OCI-M1 (cell line): ENCODE measurements at regions not wholly inside any gene's neighbourhood (a gene's known extent, or its start where the extent isn't known, plus 50 kb on each side); places are given as distances from the start of the nearest gene placed in this dataset.
"Not testable (repeated sequence)": the region's sequence is repeated elsewhere in the genome, so short reads cannot be mapped to it uniquely, and the experiment has no call there.

Experiments used
- DNase-seq: peaks from one replicate; lab custom pipeline; 2025; lab: John Stamatoyannopoulos, UW

DNA sequence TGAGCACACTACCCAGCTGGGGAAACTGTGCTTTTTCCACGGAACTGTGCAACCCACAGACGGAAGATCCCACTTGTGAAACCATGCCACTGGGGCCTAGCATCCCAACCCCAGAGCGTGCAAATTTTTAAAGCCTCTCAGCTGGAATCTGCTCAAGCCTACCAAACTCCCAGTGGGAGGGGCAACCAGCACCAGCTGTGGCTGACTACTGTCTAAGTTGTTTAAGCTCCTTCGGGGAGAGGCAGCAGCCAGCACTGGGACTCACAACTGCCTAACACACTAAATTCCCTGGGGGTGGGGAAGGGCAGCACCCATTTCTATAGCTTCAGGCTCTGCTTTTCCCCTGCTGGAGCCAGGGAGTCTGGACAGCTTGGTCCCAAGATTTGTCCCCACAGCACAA lies 287.6 kb upstream of the MSX2 start:
- no peak for DNase-seq

DNA sequence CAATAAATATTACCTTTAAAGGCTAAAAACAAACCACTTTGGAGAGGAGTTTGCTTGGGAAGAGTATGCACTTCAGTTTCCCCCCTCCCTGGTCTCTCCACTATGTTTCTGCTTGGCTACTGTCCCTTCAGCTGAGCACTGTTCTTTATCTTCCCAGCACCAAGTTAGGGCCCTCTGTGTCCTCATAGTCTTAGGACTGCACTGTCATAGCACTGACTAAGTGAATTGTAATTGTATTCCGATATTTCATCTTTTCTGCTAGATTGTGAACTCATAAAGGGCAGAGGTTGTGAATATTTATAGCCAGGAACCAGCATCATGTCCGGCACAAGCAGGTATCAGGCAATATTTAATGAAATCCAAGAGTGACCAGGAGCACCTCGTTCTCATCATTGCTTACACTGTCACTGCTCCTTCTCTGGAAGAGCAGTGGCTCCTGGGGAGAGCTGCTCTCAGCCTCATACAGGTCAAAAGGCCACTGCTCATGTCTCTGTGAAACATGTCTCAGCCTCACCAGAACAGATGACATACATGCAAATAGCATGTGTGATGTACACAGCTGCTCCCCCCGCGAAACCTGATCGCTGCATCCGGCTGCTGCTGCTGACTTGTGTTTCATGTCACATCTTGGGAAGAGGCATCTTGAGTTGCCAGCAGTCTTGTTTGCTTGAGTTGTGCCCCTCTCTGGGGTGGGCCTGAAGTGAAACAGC lies 279.7 kb upstream of the MSX2 start:
- no peak for DNase-seq

DNA sequence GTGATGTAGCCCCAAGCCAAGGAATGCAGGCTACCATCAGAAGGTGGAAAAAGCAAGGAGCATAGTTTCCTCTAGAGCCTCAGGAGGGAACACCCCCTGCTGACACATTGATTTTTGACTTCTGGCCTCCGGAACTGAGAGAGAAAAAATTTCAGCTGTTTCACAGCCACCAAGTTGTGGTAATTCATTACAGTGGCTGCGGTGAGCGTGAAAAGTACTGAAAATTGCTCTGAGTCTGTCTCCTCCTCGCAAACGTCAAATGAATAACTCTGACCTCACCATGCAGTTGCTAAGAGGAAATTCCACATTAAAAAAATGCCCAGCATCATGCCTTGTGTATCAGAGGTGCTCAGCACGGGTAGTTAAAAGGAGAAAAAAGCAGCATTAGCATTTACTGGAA lies 277.9 kb upstream of the MSX2 start:
- no peak for DNase-seq

DNA sequence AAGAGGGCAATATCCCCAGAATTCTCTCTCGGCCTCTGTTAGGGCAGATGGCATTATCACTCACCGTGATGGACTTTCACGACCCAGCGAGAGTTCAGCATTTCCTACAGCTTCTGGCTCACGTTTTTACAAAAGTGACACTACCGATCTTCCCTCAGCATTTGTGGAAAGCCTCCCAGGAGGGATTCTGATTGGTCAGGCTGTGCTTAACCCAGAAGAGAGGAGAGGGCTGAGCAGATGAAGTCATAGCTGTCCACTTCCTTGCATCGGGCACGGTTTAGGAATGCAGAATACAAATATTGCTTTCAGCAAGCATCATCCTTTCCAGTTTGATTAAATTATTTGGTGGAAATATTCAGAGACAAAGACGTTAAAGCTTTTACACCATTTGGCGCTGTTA lies 277.4 kb upstream of the MSX2 start:
- DNase-seq = no peak

DNA sequence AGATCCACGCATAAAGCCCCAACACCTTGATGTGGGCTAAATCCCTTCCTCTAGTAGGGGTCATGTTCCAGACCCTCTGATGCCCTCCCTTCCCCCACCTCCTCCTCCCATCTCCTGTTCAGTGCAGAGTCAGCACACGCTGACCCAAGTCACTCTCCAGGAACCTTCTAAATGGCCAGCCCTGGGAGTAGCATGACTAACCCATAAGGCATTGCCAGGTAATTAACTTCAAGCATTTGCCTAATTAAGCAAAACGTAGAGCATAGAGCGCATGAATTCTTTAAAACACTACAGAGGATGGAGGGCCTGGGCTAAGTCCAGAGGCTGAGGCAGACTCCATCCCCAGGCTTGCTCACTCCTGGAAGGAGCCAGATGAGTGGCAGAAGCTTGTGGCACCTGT lies 276.3 kb upstream of the MSX2 start:
- no peak for DNase-seq

DNA sequence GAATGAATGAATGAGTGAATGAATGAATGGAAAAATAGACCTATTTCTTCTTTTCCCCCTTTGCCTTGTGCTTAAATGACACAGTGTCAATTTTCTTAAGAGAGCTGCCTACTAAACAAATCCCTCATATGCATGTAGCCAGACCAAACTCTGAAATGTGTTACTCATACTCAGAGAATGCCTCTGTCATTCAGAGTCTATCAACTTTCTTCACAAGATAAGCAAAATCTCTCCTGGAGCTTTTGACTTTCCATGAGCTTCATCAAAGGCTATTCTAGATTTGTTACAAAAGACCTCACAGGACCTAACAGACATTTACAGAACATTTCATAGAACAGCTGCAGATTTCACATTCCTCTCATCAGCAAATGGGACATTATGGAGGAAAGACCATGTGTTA lies 275.7 kb upstream of the MSX2 start:
- DNase-seq = no peak

DNA sequence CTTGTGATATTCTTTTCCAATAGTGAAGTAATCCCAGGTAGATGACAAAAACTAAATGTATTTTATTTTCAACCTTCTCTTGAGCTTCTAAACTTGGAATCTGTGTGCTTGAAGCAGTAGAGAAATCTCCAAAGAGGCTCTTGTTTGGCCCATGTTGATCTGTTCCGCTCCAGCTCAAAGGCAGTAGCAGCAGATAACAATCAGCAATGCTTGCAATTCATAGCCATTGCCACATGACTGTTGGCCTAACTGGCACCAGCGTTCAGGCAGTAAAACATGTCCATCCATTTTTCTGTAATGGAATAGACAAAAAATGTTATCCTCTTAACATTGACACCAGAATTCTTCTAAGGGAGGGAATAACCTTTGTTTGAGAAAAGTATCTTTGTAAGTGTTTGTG lies 270.7 kb upstream of the MSX2 start:
- no peak for DNase-seq

DNA sequence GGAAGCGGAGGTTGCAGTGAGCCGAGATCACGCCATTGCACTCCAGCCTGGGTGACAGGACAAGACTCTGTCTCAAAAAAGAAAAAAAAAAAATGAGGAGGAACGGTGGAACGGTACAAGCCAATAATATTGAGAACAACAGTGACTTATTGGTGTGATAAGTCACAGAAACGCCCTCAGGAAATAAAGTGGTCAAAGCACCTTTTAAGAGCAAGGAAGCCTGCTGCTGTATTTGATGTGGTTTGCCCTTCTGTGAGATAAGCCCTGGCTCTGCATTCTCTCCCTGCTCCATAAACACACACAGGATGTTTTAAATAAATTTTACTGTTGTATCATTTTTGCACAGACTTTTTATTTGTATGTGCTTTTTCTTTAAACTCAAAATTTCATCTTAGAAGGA lies 269.9 kb upstream of the MSX2 start:
- DNase-seq = no peak

DNA sequence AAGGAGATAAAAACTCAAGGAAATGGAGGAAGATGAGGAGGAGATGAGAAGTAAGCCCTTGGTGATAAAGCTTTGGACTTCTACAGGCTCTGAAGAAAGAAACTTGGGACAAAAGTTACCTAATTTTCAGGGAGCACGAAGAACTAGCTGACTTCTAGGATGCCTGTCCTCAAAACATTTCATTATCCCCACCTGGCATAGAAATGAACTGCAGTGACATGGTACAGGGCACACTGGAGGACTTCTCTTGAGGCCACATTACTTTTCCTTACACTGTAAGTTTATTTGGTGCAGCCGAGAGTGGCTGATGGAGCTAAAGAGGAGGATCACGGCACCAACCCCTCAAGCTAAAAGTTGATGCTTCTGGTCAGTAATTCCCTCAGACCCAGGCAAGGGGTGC lies 269.5 kb upstream of the MSX2 start:
- no peak for DNase-seq

DNA sequence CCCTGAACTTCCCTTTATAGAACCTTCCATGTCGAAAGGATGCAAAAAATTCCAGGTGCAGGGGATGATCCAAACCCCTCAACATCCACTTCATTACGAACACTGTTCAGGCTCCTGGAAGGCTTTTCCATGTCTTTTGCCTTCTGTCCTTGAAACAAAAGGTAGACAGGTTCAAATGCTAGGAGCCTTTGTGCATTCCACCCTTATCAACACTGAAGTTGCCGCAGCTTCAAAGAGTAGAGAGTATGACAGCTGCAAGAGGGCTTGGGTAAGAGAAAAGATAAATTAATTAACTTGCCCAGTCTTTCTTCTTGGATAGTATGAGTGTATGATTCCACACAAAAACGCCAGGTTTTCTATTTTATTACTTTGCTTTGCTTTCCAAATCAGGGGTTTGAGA lies 269.1 kb upstream of the MSX2 start:
- no peak for DNase-seq

DNA sequence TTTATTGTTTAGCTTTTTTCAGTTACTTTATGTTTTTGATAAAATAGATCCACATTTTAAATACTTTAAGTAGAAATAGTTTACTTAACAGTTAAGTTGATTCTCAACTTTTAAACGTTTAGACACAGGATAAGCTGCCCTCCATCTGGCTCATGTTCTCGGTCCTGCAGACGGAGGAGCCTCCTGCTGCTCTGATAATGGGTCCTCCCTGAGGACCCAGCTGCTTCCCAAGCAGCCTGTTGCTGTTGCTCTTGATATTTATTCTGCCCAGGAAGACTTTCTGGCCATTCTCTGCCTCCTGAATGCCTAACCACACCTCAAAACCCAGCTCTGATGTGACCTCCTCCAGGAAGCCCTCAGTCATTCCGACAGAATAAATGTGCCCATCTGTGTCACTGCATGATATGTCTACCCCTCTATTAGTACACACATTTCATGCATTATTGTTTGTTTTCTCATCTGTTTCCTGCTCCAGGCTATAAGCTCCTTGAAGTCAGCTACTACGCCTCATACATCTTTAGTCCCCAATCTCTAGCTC lies 267.2 kb upstream of the MSX2 start:
- no peak for DNase-seq

DNA sequence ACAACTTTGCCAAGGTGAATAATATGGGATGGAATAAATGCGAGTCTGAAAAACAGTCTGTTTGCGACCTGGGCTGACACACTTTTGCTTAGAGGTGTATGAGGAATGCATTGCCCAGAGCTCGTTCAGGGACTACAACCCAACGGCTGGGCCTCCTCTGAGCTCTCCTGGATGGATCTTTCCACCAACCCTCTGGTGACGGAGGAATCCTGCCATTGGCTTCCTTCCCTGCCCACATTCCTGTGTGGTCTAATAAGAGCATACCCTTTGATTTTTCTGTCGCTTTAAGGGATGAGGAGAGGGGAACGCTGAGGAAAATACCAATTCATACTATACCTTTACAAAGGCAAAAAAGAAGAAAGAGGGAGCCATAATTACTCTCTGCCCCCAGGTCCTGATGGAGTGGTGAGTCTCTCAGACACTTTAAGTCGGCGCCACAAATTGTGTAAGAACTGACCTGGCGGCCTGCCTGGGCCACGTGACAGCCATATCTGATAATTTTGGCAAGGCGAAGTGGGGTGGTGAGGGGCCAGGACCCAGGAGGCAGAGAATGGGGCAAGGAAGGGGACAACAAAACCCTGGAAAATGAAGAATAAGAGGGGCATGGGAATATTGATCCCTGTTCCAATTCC lies 265.2 kb upstream of the MSX2 start:
- no peak for DNase-seq

DNA sequence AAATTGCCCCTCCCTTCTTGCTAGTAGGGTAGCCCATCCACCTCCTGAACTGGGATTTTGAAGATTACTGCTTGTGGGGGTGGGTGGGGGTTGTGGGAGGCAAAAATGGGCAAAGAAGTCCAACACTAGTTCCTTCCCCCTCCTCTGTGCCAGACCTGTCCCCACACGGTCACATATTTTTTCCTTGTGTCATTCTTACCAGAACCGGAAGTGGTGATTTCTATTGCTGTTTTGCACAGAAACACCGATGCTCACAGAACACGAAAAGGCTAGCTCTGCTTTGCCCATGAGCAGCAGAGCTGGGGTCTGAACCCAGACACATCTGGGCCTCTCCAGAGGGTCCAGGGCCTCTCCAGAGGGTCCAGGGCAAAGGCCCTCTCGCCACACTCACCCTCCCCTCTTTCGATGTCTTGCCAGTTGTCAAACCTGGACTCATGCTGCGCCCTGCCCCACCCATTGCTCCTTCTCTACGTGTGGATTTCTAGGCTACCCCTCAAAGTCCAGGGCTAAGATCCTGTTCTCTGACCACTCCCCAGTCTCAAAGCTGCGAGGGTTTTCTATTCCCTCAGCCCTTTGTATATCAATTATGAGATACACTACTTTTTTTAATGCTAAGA lies 264.4 kb upstream of the MSX2 start:
- DNase-seq = no peak

DNA sequence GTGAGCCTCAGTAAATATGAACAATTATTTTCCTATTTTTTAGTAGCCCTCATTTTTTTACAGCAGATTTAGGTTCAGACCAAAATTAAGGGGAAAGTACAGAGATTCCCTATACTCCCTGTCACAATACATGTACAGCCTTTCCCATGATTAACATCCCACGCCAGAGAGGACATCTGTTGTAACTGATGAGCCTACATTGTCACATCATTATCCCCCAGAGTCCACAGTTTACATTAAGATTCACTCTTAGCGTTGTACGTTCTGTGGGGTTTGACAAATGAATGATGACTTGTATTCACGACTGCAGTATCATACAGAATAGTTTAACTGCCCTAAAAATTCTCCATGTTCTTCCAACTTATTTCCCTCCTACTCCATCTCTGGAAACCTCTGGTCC lies 262.3 kb upstream of the MSX2 start:
- DNase-seq = no peak

DNA sequence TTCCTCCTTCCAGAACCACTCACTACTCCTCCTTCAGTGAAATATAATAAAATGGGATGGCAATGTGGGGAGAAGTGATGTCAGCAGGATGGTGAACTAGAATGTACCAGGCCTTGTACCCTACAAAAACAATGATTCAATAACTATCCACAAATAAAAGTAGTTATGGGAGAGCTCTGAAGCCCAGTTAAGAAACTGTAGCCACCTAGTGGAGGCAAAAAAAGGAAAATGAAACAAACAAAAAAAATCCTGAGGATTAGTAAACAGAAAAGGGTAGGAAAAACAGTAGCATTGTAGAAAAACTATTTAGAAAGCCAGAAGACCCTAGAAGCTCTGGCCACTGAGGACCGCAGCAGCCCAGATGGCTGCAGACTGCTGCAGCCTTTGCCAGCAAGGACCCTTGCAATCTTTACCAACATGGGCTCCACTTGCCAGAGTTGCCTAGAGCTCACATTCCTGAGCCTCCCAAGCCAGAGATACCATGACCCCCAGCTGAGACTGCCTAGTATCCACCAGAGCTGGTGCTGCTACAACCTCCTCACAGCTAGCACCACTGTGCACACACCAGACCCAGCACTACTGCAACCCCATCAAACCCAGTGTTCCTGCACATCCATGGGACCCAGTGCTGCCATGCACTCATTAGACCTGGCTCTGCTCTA lies 259.7 kb upstream of the MSX2 start:
- DNase-seq = no peak

DNA sequence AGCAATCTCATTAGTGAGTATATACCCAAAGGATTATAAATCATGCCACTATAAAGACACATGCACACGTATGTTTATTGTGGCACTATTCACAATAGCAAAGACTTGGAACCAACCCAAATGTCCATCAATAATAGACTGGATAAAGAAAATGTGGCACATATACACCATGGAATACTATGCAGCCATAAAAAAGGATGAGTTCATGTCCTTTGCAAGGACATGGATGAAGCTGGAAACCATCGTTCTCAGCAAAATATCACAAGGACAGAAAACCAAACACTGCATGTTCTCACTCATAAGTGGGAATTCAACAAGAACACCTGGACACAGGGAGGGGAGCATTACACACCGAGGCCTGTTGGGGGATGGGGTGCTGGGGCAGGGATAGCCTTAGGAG lies 252.9 kb upstream of the MSX2 start:
- DNase-seq = not testable (repeated sequence)

DNA sequence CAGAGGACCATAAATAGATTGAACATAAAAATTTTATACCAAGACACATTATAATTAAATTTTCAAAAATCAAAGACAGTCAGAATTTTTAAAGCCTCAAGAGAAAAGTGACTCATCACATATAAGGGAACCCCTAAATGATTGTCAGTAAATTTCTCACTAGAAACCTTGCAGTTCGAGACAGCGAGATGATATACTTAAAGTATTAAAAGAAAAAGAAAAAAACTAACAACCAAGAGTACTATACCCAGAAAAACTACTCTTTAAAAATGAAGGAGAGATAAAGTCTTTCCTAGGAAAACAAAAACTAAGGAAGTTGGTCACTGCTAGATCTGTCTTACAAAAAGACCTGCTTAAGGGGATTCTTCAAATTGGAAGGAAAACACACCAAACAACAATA lies 251.4 kb upstream of the MSX2 start:
- no peak for DNase-seq

DNA sequence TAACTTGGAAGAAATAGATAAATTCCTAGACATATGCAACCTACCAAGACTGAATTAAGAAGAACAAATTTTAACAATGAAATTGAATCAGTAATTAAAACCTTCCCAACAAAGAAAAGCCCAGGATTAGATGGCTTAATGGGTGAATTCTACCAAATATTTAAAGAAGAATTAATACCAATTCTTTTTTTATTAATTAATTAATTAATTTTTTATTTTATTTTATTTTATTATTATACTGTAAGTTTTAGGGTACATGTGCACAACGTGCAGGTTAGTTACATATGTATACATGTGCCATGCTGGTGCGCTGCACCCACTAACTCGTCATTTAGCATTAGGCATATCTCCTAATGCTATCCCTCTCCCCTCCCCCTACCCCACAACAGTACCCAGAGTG lies 248.4 kb upstream of the MSX2 start:
- DNase-seq = not testable (repeated sequence)

DNA sequence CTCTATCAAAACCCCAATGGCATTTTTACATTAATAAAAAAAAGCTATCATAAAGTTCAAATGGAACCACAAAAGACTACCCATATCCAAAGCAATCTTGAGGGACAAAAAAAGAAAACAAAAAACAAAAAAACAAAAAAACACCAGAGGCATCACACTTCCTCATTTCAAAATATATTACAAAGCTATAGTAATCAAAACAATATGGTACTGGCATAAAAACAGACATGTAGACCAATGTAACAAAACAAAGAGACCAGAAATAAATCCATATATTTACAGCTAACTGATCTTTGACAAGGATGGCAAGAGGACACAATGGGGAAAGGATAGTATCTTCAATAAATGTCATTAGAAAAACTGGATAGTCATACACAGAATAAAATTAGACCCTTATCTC lies 245.1 kb upstream of the MSX2 start:
- no peak for DNase-seq

DNA sequence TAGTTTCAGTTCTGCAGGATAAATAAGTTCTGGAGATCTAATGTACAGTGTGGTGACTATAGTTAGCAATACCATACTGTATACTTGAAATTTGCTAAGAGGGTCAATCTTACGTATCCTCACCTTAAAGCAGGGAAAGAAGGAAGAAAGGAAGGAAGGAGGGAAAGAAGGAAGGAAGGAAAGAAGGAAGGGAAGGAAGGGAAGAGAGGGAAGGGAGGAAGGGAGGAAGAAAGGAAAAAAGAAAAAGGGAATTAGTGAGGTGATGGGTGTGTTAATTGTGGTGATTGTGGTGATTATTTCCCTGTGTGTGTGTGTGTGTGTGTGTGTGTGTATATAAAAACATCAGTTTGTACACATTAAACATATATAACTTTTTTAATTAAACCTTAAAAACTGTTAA lies 242.6 kb upstream of the MSX2 start:
- DNase-seq = no peak

DNA sequence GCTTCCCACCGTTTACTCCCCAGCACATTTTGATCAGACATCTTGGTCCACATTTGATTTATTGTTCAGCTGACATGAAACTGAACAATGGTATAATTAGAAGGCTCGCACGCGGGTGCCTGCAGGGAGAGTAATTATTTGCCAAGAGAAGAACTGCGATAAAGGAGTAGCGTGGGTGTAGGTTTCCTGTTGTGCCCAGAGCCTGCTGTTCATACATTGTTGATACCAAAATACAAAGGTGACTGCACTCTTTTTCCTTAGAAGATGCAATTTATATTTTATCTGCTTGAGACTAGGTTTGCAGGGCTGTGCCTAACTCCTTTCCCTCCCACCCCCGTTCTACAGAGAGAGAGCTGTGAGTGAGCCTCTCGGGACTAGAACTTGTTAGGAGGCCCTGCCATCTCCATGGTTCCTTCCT lies 241.8 kb upstream of the MSX2 start:
- no peak for DNase-seq

DNA sequence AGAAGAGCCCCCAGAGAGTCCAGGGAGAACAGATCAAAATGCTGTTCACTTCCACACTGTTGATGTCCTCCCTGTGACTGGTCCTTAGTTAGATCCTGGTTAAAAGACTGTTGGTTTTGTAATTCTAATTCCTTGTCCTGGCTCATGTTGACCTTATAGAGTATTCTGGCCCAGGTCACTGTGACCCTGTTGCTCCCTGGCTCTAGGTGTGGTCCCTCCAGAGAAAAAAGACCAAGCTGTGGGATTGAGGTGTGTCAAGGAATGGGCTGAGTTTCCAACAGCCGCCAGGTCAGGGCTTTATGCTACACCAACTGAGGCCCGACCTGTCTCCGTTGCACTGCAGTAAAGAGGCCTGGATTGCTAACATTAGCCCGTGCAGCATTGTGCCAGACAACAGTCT lies 241.0 kb upstream of the MSX2 start:
- no peak for DNase-seq

DNA sequence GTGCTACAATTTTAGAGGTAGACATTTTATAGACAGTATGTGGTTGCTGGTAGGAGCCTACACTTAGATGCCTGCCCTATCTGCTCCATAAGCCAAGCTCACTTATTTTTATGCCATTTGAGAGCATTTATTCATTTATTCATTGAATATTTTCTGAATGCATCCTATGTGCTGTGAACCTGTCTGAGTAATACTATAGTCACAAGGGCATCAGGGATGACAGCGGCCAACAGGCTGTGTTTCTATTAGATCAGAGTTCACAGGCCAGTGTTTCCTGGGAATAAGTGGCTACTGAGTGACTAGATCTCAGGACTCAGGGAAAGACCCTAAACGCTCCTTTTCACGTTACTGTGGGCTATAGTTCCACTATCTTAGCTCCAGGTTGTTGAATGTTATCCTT lies 235.2 kb upstream of the MSX2 start:
- DNase-seq = no peak
